ENCODE measurements at regions not wholly inside any gene's neighbourhood (a gene's known extent, or its start where the extent isn't known, plus 50 kb on each side); places are given as distances from the start of the nearest gene placed in this dataset.

GRCh38 chr12:105975351-105975750 lies 163.4 kb downstream of the NUAK1 start:
- no peak for DNase-seq (ENCODE audit: extremely low spot score in 2 of 2)
- intact Hi-C loops (cut with DNase I): no loop called here
- TF ChIP-seq CTCF (IDR thresholded peaks at IDR 0.05) (no peak), POLR2AphosphoS5 (IDR thresholded peaks at IDR 0.05; ENCODE audit: insufficient read depth in 1 of 2, low read depth in 1 of 2) (no peak), POLR2A (IDR thresholded peaks at IDR 0.05) (no peak)
- no peak overlapping the region for H3K27ac ChIP-seq
- no peaks in the 10 kb centered on the region for H3K9me3 ChIP-seq
- no peak overlapping the region for H3K4me3 ChIP-seq
- no peaks in the 10 kb centered on the region for H3K27me3 ChIP-seq
- H3K36me3 ChIP-seq: no peaks in the 10 kb centered on the region
- H3K4me1 ChIP-seq: peaks cover 3% of the 10 kb centered on the region

- DNase-seq (ENCODE audit: extremely low spot score in 2 of 2): no peak
- Histone ChIP-seq H3K4me1 (no peaks in the 10 kb centered on the region), H3K4me3 (no peak overlapping the region), H3K27me3 (no peaks in the 10 kb centered on the region), H3K36me3 (no peaks in the 10 kb centered on the region), H3K27ac (no peak overlapping the region), H3K9me3 (no peaks in the 10 kb centered on the region)
- TF ChIP-seq POLR2A (IDR thresholded peaks at IDR 0.05) (no peak), POLR2AphosphoS5 (IDR thresholded peaks at IDR 0.05; ENCODE audit: insufficient read depth in 1 of 2, low read depth in 1 of 2) (no peak), CTCF (IDR thresholded peaks at IDR 0.05) (no peak)
- intact Hi-C loops (cut with DNase I): no loop called here
Observed at GRCh38 chr12:105977236-105977635, 161.5 kb downstream of the NUAK1 start.

- no peak overlapping the region for H3K27ac ChIP-seq
- no peaks in the 10 kb centered on the region for H3K4me1 ChIP-seq
- DNase-seq (ENCODE audit: extremely low spot score in 2 of 2): no peak
- H3K4me3 ChIP-seq: no peak overlapping the region
- intact Hi-C loops (cut with DNase I): no loop called here
- TF ChIP-seq CTCF (IDR thresholded peaks at IDR 0.05) (no peak), POLR2A (IDR thresholded peaks at IDR 0.05) (no peak), POLR2AphosphoS5 (IDR thresholded peaks at IDR 0.05; ENCODE audit: insufficient read depth in 1 of 2, low read depth in 1 of 2) (no peak)
- H3K36me3 ChIP-seq: no peaks in the 10 kb centered on the region
- H3K27me3 ChIP-seq: no peaks in the 10 kb centered on the region
- H3K9me3 ChIP-seq: no peaks in the 10 kb centered on the region
Observed at GRCh38 chr12:105977652-105978051, 161.1 kb downstream of the NUAK1 start.

GRCh38 chr12:105978276-105978675 lies 160.5 kb downstream of the NUAK1 start:
- Histone ChIP-seq H3K27me3 (no peaks in the 10 kb centered on the region), H3K4me1 (no peaks in the 10 kb centered on the region), H3K27ac (no peak overlapping the region), H3K36me3 (no peaks in the 10 kb centered on the region), H3K4me3 (no peak overlapping the region), H3K9me3 (no peaks in the 10 kb centered on the region)
- DNase-seq (ENCODE audit: extremely low spot score in 2 of 2): no peak
- TF ChIP-seq POLR2A (IDR thresholded peaks at IDR 0.05) (no peak), POLR2AphosphoS5 (IDR thresholded peaks at IDR 0.05; ENCODE audit: insufficient read depth in 1 of 2, low read depth in 1 of 2) (no peak), CTCF (IDR thresholded peaks at IDR 0.05) (no peak)
- intact Hi-C loops (cut with DNase I): no loop called here

- H3K4me3 ChIP-seq: no peak overlapping the region
- DNase-seq (ENCODE audit: extremely low spot score in 2 of 2): no peak
- H3K27me3 ChIP-seq: no peaks in the 10 kb centered on the region
- intact Hi-C loops (cut with DNase I): no loop called here
- TF ChIP-seq CTCF (IDR thresholded peaks at IDR 0.05) (no peak), POLR2A (IDR thresholded peaks at IDR 0.05) (no peak), POLR2AphosphoS5 (IDR thresholded peaks at IDR 0.05; ENCODE audit: insufficient read depth in 1 of 2, low read depth in 1 of 2) (no peak)
- H3K9me3 ChIP-seq: no peaks in the 10 kb centered on the region
- no peak overlapping the region for H3K27ac ChIP-seq
- no peaks in the 10 kb centered on the region for H3K4me1 ChIP-seq
- no peaks in the 10 kb centered on the region for H3K36me3 ChIP-seq
Observed at GRCh38 chr12:105978686-105979085, 160.1 kb downstream of the NUAK1 start.
